DMS114 treated with DMSO at 0.1 percent for 48 hours (cell line): ENCODE measurements at regions not wholly inside any gene's neighbourhood (a gene's known extent, or its start where the extent isn't known, plus 50 kb on each side); places are given as distances from the start of the nearest gene placed in this dataset.
"Not testable (repeated sequence)": the region's sequence is repeated elsewhere in the genome, so short reads cannot be mapped to it uniquely, and the experiment has no call there.

Experiments used
- DNase-seq: peaks from one replicate; lab custom pipeline; 2025; ENCODE audit not compliant: unreplicated experiment; lab: John Stamatoyannopoulos, UW

GRCh38 chr5:128722551-128722950 lies 184.5 kb upstream of the FBN2 start:
- no peak for DNase-seq

GRCh38 chr5:128730021-128730420 lies 192.0 kb upstream of the FBN2 start:
- DNase-seq: not testable (repeated sequence)

GRCh38 chr5:128735656-128736055 lies 197.6 kb upstream of the FBN2 start:
- DNase-seq: not testable (repeated sequence)

- no peak for DNase-seq
Measured at GRCh38 chr5:128736553-128736952, 198.5 kb upstream of the FBN2 start.

GRCh38 chr5:128749136-128749898 lies 211.3 kb upstream of the FBN2 start:
- no peak for DNase-seq

- no peak for DNase-seq
Measured at GRCh38 chr5:128750155-128750554, 212.1 kb upstream of the FBN2 start.

- no peak for DNase-seq
Measured at GRCh38 chr5:128757196-128757959, 207.9 kb upstream of the SLC27A6 start.

GRCh38 chr5:128762661-128763306 lies 202.5 kb upstream of the SLC27A6 start:
- no peak for DNase-seq

GRCh38 chr5:128763321-128763720 lies 202.0 kb upstream of the SLC27A6 start:
- no peak for DNase-seq

GRCh38 chr5:128764601-128765310 lies 200.5 kb upstream of the SLC27A6 start:
- DNase-seq: no peak

- no peak for DNase-seq
Measured at GRCh38 chr5:128765448-128766061, 199.7 kb upstream of the SLC27A6 start.

GRCh38 chr5:128766406-128766805 lies 198.9 kb upstream of the SLC27A6 start:
- no peak for DNase-seq

- no peak for DNase-seq
Measured at GRCh38 chr5:128770907-128771306, 194.4 kb upstream of the SLC27A6 start.

- DNase-seq: no peak
Measured at GRCh38 chr5:128772356-128772755, 192.9 kb upstream of the SLC27A6 start.

GRCh38 chr5:128773378-128773777 lies 191.9 kb upstream of the SLC27A6 start:
- no peak for DNase-seq

GRCh38 chr5:128774605-128775004 lies 190.7 kb upstream of the SLC27A6 start:
- DNase-seq: no peak

GRCh38 chr5:128775558-128775957 lies 189.7 kb upstream of the SLC27A6 start:
- DNase-seq: no peak

- no peak for DNase-seq
Measured at GRCh38 chr5:128777052-128777451, 188.2 kb upstream of the SLC27A6 start.

GRCh38 chr5:128778474-128778873 lies 186.8 kb upstream of the SLC27A6 start:
- DNase-seq: no peak

- DNase-seq: no peak
Measured at GRCh38 chr5:128782446-128782845, 182.8 kb upstream of the SLC27A6 start.

- no peak for DNase-seq
Measured at GRCh38 chr5:128784726-128785125, 180.6 kb upstream of the SLC27A6 start.
